ENCODE measurements at regions not wholly inside any gene's neighbourhood (a gene's known extent, or its start where the extent isn't known, plus 50 kb on each side); places are given as distances from the start of the nearest gene placed in this dataset.

- TF ChIP-seq CTCF (conservative IDR thresholded peaks at IDR 0.05; ENCODE audit: low read depth, low read length) (no peak), EZH2 (IDR thresholded peaks at IDR 0.05; ENCODE audit: borderline replicate concordance, low read depth, low read length, poor library complexity, severe bottlenecking) (no peak)
- no peaks in the 10 kb centered on the region for H3K27me3 ChIP-seq (replicated peaks; ENCODE audit: insufficient read depth, low read depth, low read length, poor library complexity)
- CTCF ChIA-PET = no interaction called here
- H3K27ac ChIP-seq (ENCODE audit: low read depth, low read length, poor library complexity, severe bottlenecking) = no peak overlapping the region
- no TSS peak for BruUV-seq (replicated peaks)
- no peaks in the 10 kb centered on the region for H3K36me3 ChIP-seq (ENCODE audit: insufficient read depth, low read length, poor library complexity, severe bottlenecking)
- no peak overlapping the region for H3K4me3 ChIP-seq (ENCODE audit: low read depth, low read length, poor library complexity, severe bottlenecking)
- POLR2A ChIA-PET (ENCODE audit: low non-redundant PET) = no interaction called here
- intact Hi-C loops (cut with micrococcal nuclease; ENCODE audit: unreplicated experiment) = no loop called here
- H3K9me3 ChIP-seq (ENCODE audit: low read depth, low read length, poor library complexity, severe bottlenecking) = no peaks in the 10 kb centered on the region
- DNase-seq (ENCODE audit: low spot score) = no peak
- H3K4me1 ChIP-seq (ENCODE audit: insufficient read depth, low read length, poor library complexity, severe bottlenecking) = no peaks in the 10 kb centered on the region
Observed at GRCh38 chr3:28080716-28081115, 160.7 kb upstream of the CMC1 start.

GRCh38 chr3:28081533-28081947 is 159.9 kb upstream of the CMC1 start:
- no peaks in the 10 kb centered on the region for H3K36me3 ChIP-seq (ENCODE audit: insufficient read depth, low read length, poor library complexity, severe bottlenecking)
- CTCF ChIA-PET = no interaction called here
- intact Hi-C loops (cut with micrococcal nuclease; ENCODE audit: unreplicated experiment) = no loop called here
- H3K4me3 ChIP-seq (ENCODE audit: low read depth, low read length, poor library complexity, severe bottlenecking) = no peak overlapping the region
- no peak for DNase-seq (ENCODE audit: low spot score)
- TF ChIP-seq CTCF (conservative IDR thresholded peaks at IDR 0.05; ENCODE audit: low read depth, low read length) (no peak), EZH2 (IDR thresholded peaks at IDR 0.05; ENCODE audit: borderline replicate concordance, low read depth, low read length, poor library complexity, severe bottlenecking) (no peak)
- POLR2A ChIA-PET (ENCODE audit: low non-redundant PET) = no interaction called here
- H3K27me3 ChIP-seq (replicated peaks; ENCODE audit: insufficient read depth, low read depth, low read length, poor library complexity) = no peaks in the 10 kb centered on the region
- no TSS peak for BruUV-seq (replicated peaks)
- no peaks in the 10 kb centered on the region for H3K9me3 ChIP-seq (ENCODE audit: low read depth, low read length, poor library complexity, severe bottlenecking)
- no peak overlapping the region for H3K27ac ChIP-seq (ENCODE audit: low read depth, low read length, poor library complexity, severe bottlenecking)
- no peaks in the 10 kb centered on the region for H3K4me1 ChIP-seq (ENCODE audit: insufficient read depth, low read length, poor library complexity, severe bottlenecking)

DNA sequence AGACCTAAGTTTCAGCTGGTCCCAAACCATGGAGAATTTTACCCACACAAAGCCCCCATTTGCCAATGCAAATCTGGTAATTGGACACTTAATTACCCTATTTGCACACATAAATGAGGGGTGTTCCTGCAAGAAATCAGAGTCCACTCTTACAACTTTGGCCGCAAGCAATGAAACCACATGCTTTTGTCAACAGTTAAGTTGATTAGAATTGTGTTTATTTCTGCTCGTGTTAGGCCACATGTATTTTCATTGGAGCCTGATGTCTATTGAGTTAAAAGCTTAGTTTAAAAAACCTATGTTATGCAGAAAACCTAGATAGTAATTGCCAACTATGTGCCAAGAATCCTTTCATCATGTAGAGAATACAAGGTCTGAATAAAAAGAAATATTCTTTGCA is 153.8 kb upstream of the CMC1 start:
- H3K9me3 ChIP-seq (ENCODE audit: low read depth, low read length, poor library complexity, severe bottlenecking) = no peaks in the 10 kb centered on the region
- no peak overlapping the region for H3K4me3 ChIP-seq (ENCODE audit: low read depth, low read length, poor library complexity, severe bottlenecking)
- no peak overlapping the region for H3K27ac ChIP-seq (ENCODE audit: low read depth, low read length, poor library complexity, severe bottlenecking)
- TF ChIP-seq EZH2 (IDR thresholded peaks at IDR 0.05; ENCODE audit: borderline replicate concordance, low read depth, low read length, poor library complexity, severe bottlenecking) (no peak), CTCF (conservative IDR thresholded peaks at IDR 0.05; ENCODE audit: low read depth, low read length) (no peak)
- H3K4me1 ChIP-seq (ENCODE audit: insufficient read depth, low read length, poor library complexity, severe bottlenecking) = no peaks in the 10 kb centered on the region
- no peaks in the 10 kb centered on the region for H3K36me3 ChIP-seq (ENCODE audit: insufficient read depth, low read length, poor library complexity, severe bottlenecking)
- CTCF ChIA-PET = no interaction called here
- POLR2A ChIA-PET (ENCODE audit: low non-redundant PET) = no interaction called here
- DNase-seq (ENCODE audit: low spot score) = no peak
- BruUV-seq (replicated peaks) = no TSS peak
- intact Hi-C loops (cut with micrococcal nuclease; ENCODE audit: unreplicated experiment) = no loop called here
- H3K27me3 ChIP-seq (replicated peaks; ENCODE audit: insufficient read depth, low read depth, low read length, poor library complexity) = no peaks in the 10 kb centered on the region
